ENCODE measurements at regions not wholly inside any gene's neighbourhood (a gene's known extent, or its start where the extent isn't known, plus 50 kb on each side); places are given as distances from the start of the nearest gene placed in this dataset.
A peak's percentile ranks its signal among the peaks of the same experiment; 100 is the strongest.

DNA sequence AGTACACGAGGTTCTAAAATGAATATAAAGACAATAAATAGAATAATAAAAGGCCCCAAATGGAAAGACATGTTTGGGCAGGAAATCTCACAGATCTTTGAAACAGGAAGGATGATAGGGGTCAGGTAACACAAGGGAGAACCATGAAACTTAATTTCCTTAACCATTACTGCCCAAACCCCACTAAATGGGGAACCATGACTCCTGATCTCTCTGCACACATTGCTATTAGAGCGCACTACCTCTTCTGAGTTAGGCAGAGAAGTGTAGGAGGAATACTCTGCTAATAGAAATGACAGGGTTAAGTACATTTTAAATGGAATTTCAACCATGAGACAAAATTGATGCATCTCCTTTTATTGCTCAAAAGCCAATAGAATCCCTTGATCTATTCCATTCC lies 213.7 kb upstream of the SETBP1 start:
- no peak for DNase-seq

DNA sequence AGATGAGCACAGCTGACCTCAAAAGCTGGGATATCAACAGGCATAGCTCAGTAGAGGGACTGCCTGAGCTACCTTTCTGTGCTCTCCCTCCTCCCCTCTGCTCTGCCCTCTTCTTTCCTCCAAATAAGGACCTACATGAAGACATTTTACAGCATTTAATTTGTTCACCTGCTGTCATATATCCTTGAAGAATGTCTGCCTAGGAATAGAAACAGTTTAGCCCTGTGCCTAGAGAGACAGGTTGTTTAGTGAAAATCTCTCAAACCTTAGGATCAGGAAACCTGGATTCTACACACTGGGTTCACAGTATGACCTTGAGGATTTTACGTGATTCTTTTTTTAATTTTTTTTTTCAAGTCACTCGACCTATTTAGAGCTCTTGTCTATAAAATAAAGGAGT lies 213.0 kb upstream of the SETBP1 start:
- no peak for DNase-seq

DNA sequence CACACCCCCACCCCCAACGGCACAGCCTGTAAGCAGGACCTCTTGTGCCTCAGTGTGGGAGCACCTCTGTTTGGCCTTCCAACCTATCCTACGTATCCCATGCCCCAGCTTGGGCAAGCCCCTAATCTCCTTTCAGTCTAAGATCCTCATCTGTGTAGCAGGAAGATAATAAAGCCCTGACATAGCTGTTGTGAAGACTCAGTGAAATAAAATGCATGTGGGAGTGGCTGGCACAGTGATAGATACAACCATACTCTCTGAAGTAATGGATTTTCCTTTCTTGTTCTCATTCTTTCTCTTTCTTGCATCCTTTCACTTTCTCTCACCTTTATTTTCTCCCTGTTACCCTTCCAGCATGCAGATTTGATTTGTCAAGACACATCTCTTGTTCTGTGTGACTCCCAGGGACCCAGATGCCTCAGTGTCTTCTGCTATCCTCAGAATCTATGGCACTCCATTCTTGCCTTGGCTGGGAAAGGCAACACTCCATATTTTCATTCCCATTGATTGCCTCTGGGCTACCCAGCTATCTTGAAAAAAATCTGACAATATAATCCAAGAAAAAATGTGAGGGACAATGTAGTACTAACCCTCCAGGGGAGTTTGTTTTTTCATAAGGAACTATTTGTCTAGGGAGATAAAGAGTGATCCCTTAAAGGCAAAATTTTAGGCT lies 207.2 kb upstream of the SETBP1 start:
- DNase-seq: no peak

DNA sequence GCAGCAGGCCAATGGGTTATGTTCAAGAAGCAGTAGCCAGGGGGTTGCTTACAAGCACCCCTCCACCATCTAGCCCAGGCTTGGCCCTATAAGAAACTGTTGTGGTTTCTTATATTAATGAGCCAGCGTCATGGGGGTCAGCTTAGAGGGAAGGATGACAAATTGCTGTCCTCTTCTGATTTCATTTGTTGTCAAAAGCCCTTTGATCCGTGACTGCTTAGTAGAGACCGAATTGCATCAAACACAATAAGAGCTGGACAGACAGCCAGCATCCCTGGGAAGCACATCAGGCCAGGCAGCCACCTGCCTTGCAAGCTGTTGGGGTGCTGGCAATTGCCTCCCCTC lies 206.6 kb upstream of the SETBP1 start:
- peak; percentile 7 for DNase-seq

DNA sequence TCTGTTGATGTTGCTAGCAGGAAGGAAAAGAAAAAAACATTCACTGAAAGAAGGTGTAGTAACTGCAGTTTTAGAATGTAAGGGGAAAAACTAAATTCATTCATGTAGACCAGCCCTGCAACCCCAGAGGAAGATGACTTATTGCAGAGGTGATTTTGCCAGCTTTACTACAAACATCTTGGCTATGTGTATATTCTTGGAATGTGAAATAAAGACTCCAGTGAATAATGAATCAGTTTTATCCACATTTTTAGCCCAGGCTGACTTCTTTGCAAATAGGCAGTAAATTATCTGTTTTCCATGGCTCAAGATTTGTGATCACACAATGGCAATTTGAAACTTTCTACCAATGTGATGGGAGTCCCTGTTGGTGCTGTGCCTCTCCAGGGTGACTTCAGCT lies 206.1 kb upstream of the SETBP1 start:
- DNase-seq: no peak

DNA sequence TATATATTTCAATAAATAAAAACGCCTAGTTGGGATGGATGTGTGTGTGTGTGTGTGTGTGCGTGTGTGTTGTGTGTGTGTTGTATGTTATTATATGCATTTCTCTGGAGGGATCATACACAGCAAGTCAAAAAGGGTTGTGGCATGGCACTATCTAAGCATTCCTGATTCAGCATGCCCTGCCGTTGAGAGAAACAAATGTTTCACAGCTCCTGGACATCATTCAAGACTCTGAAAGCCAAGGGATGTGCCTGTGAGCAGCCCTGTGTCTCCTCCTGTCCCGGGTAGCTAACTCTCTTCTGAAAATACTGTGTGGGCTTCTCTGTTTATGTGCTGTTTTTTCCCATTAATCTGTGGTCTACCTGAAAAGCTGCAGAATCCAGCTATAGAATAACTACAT lies 197.9 kb upstream of the SETBP1 start:
- no peak for DNase-seq

DNA sequence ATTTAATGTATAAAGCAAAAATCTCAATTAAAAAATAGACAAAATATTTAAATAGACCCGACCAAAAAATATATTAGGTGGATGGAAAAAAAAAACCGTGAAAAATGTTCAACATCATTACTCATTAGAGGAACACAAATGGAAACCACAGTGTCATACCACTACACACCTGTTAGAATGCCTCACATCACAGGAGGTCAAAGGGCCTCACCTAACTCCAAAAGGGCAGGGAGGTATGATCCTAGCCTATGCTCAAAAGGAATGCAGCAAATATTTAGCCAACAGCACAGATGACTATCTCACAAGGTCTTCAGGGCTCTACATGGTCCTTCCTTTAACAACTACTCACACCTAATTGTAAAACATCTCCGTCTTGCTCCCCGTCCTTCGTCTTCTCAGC lies 185.5 kb upstream of the SETBP1 start:
- no peak for DNase-seq

DNA sequence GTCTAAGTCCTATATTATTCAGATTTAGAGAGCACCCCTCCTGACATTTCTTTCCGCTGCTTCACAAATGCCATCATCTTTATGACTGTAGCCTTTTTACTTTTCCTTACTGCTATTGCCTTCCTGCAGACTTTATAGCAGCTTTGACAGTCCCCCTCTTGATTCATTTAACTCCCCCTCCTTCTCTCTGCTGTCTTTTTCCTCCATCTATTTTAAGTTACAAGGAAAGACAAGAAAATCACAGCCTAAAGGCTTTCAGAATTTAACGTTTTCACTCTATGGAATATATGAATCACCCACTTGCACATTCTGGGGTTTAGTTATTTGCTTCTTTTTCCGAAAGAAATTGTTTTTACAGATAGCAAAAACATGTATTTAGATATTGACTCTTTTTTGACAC lies 183.4 kb upstream of the SETBP1 start:
- DNase-seq: no peak

DNA sequence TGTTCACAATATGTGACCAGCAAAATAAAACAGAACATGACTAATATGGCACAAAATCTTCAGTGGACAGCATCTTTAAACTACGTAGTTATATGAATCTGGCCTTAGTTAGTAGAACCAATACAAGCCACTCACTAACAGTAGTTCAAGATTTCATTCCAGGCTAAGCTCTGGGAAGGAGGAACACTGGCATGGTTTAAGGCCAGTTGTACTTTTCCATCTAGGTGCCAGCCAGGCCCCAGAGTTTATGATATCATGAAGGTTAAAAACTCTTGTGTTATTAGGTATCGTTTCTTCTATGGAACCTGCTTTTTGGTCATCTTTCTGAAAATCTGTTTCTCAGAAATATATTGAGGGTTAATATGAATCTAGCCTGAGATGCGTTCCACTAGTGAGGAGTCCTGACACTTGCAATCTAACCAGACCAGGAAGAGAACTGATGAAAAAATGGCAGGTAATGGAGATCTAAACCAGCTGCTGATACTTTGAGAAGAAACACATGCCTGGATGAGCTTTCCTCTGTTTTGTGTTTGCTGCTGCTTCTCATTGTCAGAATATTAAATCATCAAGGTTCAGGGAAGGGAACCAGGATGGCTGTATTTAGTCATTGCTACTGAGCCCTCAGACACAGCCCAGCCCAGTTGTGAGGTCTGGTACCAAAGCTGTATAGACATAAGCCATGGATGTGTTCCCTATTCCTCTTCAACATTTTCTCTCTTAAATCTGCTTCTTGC lies 182.8 kb upstream of the SETBP1 start:
- no peak for DNase-seq

DNA sequence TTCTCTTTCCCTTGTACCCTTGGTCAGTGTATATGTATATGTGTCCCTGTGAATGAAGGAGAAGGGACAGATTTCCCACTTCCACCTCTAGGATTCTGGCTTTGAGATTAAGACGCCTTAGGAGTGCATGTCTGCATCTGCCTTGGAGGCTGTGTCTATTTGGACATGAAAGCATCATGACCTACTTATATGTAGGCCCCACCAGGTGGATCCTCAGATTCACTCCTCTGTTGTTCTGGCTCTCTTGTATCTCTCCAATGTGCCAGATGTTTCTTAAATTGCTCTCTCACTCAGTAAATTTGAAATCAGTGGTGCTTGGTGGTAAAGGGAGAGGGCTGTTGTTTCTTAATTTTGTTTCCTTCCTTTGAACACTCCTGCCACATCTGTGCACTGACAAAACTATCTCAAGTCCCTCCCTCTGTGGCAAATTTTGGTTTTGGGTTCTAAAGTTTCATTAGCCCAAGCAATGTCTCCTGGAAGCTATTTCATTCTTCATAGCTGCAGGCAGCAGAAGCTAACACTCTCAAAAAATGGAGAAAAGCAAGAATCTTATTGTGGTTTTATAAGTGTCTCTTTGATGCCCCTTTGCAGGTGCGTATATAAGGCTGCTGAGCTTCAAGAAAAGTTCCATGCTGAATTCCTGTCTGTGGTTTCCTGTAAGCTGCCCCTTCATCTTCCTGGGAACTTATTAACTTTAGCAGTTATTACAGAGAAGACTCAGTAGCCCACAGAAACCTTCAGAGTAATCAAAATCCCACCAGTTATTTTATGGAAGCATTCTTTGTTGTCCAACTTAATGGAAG lies 179.7 kb upstream of the SETBP1 start:
- no peak for DNase-seq

DNA sequence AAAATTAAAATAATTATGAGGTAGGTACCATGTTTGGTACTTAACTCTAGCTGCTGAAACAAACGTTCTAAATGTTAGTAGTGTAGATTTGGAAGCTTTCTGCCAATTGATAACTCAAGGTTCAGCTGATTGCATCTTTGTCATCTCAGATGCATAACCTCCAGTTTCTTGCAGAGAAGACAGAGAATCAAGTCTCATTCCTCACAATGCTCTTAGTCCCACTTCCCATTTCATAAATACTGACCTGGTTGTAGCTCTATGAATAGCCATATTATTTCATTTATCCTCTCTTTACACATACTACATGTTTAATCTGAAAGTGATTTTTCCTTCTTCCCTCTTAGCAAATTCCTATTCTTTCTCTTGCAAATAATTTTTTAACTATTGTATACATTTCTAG lies 178.5 kb upstream of the SETBP1 start:
- no peak for DNase-seq

DNA sequence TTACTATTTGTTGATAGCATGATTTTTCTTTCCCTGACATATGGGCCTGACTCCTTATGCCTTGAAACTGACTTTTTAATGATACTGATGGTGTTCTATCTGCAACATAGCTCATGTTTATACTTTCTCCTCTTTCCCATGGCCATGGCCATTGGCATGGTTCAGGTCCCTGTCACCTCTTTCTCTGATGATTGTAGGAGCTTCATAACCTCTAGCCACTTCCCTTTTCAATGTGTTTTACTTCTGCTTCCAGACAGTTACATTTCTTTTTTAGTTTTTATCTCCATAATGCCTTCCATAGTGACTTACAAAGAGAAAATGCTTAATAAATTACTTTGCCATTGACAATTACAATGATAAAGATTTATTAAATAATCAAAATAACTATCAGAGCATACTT lies 177.9 kb upstream of the SETBP1 start:
- no peak for DNase-seq

DNA sequence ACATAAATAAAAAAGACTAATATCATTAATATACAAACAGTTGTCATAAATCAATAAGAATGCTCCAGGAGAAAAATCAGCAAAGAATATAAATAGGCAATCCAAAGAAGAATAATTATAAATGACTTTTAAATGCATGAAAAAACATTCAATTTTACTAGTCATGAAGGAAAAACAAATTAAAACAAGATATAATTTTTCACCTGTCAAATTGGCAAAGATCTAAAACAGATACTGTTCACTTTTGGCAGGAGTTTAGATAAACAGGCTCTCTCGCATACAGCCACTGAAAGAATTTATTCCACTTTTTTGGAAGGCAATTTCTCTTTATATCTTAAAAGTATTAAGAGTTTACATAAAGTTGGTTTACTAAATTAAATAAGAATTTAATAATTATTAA lies 176.8 kb upstream of the SETBP1 start:
- DNase-seq: no peak

DNA sequence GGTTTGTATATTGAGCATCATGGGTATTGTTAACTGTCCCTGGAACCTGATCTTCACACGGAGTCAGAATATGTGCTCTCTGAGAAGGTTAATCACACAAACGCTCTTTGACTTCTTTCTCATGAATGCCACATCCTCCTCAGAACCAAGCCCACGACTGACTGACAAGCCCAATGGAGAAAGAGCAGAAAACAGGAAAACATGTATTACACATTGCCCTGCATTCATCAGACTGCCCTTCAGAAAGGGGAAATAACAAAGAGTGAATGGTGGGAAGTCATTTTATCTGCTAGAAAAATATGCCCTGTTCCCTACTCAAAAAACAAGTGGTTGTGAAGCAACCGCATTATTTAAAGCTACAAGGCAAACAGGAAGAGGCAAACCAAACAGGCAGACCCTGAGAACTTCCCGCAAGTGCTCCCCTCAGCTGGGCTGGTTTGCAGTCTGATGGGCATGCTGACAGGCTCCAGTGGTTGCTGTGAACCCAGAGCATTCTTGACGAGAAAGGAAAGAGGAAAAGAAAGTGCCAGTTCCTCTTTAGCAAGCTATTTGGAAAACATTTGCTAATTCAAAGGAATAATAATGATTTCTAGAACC lies 172.9 kb upstream of the SETBP1 start:
- DNase-seq: no peak

DNA sequence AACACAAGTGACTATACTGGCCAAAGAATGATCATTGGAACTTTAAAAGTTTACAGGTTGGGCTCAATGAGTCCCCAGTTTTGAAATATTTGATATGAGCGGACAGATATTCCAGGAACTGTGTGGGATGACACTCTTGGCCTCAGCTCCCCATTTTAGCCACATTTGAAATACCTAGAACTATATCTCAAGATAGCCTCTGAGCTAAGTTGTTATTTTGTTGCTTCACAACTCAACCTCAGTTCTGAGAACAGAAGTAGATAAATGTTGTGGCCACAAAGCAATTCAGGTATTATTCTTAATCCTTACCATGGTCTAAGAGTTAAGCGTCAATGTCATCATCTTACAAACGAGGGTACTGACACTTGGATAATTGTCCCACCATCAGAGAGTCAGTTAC lies 172.2 kb upstream of the SETBP1 start:
- no peak for DNase-seq

DNA sequence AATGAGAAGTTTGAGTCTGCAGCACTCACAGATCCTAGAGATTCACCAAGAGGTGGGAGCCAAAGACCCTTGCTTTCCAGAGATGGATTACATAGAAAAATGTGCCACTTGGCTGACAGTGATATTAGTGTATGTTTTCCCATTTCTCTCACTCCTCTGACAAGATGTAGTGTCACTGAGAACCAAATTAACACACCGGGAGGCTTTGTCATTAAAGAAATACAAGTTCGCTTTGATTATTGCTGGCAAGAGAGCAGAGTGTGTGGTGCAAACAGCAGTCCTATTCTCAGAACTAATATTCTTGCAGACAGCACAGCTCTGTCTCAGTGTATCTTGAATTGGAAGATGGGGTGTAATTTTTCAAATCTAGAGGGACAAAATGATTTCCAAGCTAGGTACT lies 171.6 kb upstream of the SETBP1 start:
- no peak for DNase-seq

DNA sequence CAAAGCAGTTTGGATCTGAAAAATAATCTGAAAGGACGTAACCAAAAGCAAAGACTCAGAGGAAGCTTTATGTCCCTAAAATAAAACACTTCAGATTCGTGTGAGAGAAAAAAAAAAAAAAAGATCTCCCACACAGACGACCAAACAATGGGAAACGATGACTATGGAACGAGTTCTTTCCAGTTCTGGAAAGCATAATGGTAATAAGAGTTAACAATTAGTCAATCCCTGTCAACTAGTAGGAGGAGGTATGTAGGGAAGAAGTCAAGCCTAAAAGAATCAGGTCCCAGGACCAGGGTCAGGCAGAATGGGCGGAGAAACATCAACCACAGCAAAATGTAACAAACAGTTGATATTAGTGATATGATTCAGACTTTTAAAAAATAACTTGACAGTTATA lies 170.3 kb upstream of the SETBP1 start:
- no peak for DNase-seq

DNA sequence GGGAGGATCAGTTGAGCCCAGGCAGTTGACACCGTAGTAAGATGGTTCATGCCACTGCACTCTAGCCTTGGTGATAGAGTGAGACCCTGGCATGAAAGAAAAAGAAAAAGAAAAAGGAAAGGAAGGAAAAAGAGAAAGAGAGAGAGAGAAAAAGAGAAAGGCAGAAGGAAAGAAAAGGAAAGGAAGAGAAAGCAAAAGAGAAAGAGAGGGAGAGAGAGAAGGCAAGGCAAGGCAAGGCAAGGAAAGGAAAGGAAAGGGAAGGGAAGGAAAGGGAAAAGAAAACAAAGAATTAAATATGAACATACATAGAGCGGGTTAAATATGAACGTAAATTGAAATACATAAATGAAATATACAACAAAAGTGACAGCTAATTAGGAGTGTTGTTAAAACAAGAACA lies 167.5 kb upstream of the SETBP1 start:
- DNase-seq: no peak

DNA sequence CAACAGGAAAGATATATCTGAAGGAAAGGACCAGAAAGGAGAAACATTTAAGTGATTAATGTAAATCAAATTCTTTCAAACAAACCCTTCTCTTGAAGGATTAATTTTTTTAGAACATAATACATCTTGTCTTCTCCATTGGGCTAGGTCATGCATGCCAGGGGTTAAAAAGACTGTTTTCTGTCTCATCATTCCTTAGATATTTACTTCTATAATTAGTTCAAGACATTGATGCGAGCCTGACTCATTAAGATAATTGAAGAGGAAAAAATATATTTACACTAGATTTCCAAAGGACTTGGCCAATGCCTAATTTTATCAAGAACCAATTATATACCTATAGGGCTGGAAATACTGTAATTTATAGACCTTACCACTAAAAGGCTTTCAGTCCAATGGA lies 166.6 kb upstream of the SETBP1 start:
- no peak for DNase-seq

DNA sequence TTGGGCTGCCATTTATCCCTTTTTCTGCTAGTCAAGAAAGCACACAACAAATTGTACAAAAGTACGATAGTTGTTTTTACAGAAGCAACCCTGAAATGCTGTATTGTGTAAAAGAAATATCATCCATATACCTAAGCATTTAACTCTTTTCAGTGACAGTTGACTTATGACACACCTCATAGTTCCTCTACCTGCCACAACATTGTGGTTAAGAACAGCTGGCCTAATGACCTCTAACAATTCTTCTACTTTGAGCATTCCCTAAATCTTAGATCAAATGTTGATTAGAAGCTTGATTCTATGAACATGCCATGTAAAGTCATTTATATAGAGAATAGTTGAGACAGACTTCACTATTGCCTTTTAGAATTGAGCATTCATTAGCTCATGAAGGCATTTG lies 165.9 kb upstream of the SETBP1 start:
- no peak for DNase-seq

DNA sequence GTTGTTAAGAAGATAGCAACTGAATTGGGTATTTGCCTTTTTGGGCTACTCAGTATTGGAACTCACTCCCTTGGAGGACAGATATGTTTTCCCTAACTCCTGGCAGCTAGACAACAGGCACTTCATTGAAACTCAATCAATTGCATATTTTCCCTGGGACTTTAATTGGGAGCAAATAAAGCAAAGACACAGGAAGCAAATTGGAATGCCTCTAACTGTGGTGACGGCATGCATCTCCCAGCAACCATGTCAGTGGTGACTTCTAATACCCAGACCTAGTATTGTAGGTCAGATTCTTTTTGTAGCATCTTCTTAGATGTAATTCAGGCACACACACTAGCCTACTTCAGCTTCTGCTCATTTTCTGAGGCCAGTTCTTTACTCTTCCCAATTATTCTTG lies 164.2 kb upstream of the SETBP1 start:
- no peak for DNase-seq

DNA sequence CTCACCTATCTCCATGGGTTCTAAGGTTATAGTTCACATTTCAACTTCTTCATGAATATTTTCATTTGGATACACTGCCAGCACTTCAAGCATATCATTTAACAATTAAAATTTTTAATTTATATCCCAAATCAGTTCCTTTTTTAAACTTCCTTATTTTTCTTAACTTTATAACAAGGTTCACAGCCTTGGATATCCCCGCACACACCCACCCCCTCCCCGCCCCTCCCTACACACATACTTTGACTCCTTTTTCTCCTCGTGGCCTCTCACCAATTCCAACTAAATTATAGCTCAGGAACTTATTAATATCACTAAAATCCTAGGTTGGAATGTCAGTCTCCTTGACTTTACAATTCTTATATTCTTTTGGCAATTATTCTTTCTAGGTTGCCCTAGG lies 163.6 kb upstream of the SETBP1 start:
- DNase-seq: no peak

DNA sequence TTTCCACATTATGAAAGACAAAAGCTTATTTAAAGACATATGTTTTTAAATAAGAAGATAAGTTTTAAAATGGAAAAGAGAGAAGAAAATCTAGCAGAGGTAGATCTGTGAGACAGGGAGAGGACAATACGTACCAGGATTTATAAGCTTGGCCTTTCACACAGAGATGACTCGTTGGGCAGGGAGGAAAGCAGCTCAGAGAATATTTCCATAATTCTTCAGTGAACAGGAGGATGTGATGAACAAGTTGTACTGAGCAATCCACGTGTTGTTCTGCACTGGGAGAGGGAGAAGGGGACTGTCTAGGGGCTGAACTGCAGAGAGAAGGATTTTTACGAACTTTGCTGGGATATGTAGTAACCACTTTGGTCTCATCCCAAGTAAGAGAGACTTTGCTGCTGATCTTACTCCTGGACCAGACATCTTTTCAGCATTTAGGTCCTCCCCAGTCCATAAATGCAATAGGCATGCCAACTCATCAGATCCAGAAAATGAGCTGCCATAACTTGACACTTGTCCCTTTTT lies 162.5 kb upstream of the SETBP1 start:
- no peak for DNase-seq

DNA sequence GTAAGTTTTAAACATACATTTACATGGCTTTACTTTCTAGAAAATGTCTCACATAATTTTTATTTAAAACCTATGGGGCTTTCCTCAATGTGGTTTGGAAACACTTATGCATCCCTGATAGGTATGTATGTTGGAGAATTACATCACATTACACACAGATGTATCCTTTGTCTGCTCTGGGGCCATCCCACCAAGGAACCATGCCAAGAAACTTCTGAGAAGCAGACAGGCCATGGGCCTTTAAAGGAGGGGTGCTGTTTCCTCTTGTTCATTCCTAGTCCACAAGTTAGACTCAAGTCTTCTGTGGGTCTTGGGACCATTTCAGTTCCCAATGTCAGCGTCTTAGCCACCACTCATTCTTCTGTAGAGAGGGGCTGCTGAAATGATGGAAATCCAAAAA lies 162.0 kb upstream of the SETBP1 start:
- no peak for DNase-seq

All from NCI-H146 (cell line).